Gastrocnemius medialis (tissue), 4 donors: ENCODE measurements at regions not wholly inside any gene's neighbourhood (a gene's known extent, or its start where the extent isn't known, plus 50 kb on each side); places are given as distances from the start of the nearest gene placed in this dataset.

Source experiments
- CTCF ChIP-seq, 5 experiments: fragments of 450-650 bp in 3 of 5; fragments of 200-600 bp in 2 of 5; sonication (generic) in 2 of 5; IDR thresholded peaks in 4 of 5; conservative IDR thresholded peaks in 1 of 5; 1 replicate in 4 of 5; 2 replicates in 1 of 5; pipeline ENCODE4 v1.5.1; 2016 to 2019; ENCODE audit warnings: antibody characterized with exemption in 5 of 5, mild to moderate bottlenecking in 3 of 5, moderate library complexity in 3 of 5
- POLR2A ChIP-seq, 2 donors: fragments of 450-650 bp; IDR thresholded peaks; one replicate each; pipeline ENCODE4 v1.6.1; 2017; ENCODE audit warnings: antibody characterized with exemption in 2 of 2, mild to moderate bottlenecking in 2 of 2, moderate library complexity in 2 of 2

- no peak for TF ChIP-seq CTCF (IDR thresholded peaks at IDR 0.05 in 4 of 5, conservative IDR thresholded peaks at IDR 0.05 in 1 of 5)
- no peak for TF ChIP-seq POLR2A (IDR thresholded peaks at IDR 0.05)
Measured at GRCh38 chr9:13896047-13896446, 417.9 kb downstream of the NFIB start.
